Osteoblast (primary cell): ENCODE measurements at regions not wholly inside any gene's neighbourhood (a gene's known extent, or its start where the extent isn't known, plus 50 kb on each side); places are given as distances from the start of the nearest gene placed in this dataset.

Experiments used
- DNase-seq: peaks from one replicate; pipeline ENCODE4 v3.0.0; 2011; ENCODE audit warnings: low spot score, mixed read lengths; ENCODE audit not compliant: insufficient read length; ENCODE audit errors: missing footprints
- H2AFZ ChIP-seq: 2 replicates; pipeline ENCODE4 v1.6.0; 2011; ENCODE audit warnings: mild to moderate bottlenecking, low read length
- H3K27ac ChIP-seq: 2 replicates; pipeline ENCODE4 v1.5.1; 2011; ENCODE audit warnings: mild to moderate bottlenecking, low read depth, low read length, moderate library complexity
- H3K27me3 ChIP-seq: 2 replicates; pipeline ENCODE4 v1.6.0; 2012; ENCODE audit warnings: mild to moderate bottlenecking, control low read depth, inconsistent platforms, low read length, moderate library complexity; ENCODE audit not compliant: insufficient read depth
- H3K36me3 ChIP-seq: 2 replicates; pipeline ENCODE4 v1.5.1; 2011; ENCODE audit warnings: mild to moderate bottlenecking, low read length, control low read depth, moderate library complexity; ENCODE audit not compliant: insufficient read depth
- H3K4me1 ChIP-seq: 2 replicates; pipeline ENCODE4 v1.5.1; 2011; ENCODE audit warnings: mild to moderate bottlenecking, low read length, control low read depth, moderate library complexity; ENCODE audit not compliant: insufficient read depth
- H3K4me2 ChIP-seq: 2 replicates; pipeline ENCODE4 v1.6.0; 2011; ENCODE audit warnings: mild to moderate bottlenecking, low read length; ENCODE audit not compliant: insufficient read depth
- H3K4me3 ChIP-seq: fragments of 200-600 bp; sonication (generic); 3 replicates; pipeline ENCODE4 v1.5.1; 2012; ENCODE audit warnings: mild to moderate bottlenecking, low read length, inconsistent platforms; ENCODE audit not compliant: insufficient read depth
- H3K79me2 ChIP-seq: 2 replicates; pipeline ENCODE4 v1.6.0; 2012; ENCODE audit warnings: mild to moderate bottlenecking, low read length, control low read depth, inconsistent platforms; ENCODE audit not compliant: insufficient read depth
- H3K9me3 ChIP-seq: 2 replicates; pipeline ENCODE4 v1.5.1; 2011; ENCODE audit warnings: low read depth, low read length, control low read depth
- H4K20me1 ChIP-seq: 2 replicates; pipeline ENCODE4 v1.6.0; 2012; ENCODE audit warnings: mild to moderate bottlenecking, low read length, control low read depth; ENCODE audit not compliant: insufficient read depth
- CTCF ChIP-seq: IDR thresholded peaks from 2 replicates; pipeline ENCODE4 v1.5.1; 2011; ENCODE audit warnings: mild to moderate bottlenecking, low read depth, low read length, moderate library complexity; ENCODE audit errors: extremely low read depth

DNA sequence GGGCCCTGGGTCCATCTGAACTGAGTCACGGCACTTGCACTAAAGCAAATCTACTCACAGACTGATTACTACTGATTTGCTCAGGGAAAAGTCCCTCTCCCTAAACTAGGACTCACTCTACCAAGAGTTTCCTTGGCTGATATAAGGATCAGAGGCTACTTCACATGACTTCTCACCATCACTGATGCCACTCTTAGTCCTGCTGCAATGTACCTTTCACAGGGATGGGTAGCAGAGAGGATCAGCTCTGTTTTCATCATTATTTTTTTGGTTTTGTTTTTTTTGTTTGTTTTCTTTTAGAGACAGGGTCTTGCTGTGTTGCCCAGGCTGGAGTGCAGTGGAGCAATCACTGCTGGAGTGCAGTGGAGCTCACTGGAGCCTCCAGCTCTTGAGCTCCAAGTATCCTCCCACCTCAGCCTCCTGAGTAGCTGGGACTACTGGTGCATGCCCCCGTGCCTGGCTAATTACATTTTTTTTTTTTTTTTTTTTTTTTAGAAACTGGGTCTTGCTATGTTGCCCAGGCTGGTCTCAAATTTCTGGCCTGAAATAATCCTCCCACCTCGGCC, 200.6 kb downstream of the JCAD start:
- H2AFZ ChIP-seq = no peak overlapping the region
- H3K27me3 ChIP-seq = peaks cover 20% of the 10 kb centered on the region
- H3K27ac ChIP-seq = no peak overlapping the region
- H3K4me3 ChIP-seq = no peak overlapping the region
- no peak for TF ChIP-seq CTCF
- H4K20me1 ChIP-seq = no peaks in the 10 kb centered on the region
- H3K4me2 ChIP-seq = peak overlapping the region; percentile 67
- H3K36me3 ChIP-seq = no peaks in the 10 kb centered on the region
- no peaks in the 10 kb centered on the region for H3K79me2 ChIP-seq
- DNase-seq = no peak
- H3K4me1 ChIP-seq = peaks cover 43% of the 10 kb centered on the region
- no peaks in the 10 kb centered on the region for H3K9me3 ChIP-seq

- Histone ChIP-seq H3K4me3 (no peak overlapping the region), H3K79me2 (no peaks in the 10 kb centered on the region), H3K4me1 (peaks cover 39% of the 10 kb centered on the region), H3K9me3 (no peaks in the 10 kb centered on the region), H2AFZ (peak overlapping the region; percentile 59), H4K20me1 (no peaks in the 10 kb centered on the region), H3K4me2 (peak overlapping the region; percentile 67), H3K27ac (no peak overlapping the region), H3K36me3 (no peaks in the 10 kb centered on the region), H3K27me3 (peaks cover 21% of the 10 kb centered on the region)
- TF ChIP-seq CTCF = peak; percentile 70
- no peak for DNase-seq
These were observed 201.3 kb downstream of the JCAD start for GRCh38 chr10:29857843-29858701.

DNA sequence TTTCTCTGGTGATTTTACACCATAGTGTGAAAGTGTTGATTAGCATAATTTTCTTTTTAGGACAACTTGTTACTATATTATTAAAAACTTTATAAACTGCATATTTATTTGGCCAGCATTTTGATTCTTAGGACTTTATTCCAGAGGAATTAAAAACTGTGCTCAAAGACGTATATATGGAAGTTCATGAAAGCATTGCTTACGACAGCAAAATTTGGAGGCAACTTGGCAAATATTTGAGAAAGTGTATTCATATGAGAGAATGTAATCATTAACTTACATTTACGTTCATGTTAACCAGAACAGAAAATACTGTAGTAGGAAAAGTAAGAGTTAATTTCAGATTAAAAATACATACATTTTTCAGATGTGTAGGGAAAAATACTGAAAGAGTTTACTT, 203.1 kb downstream of the JCAD start:
- H3K4me2 ChIP-seq = no peak overlapping the region
- peaks cover 23% of the 10 kb centered on the region for H3K4me1 ChIP-seq
- no peak overlapping the region for H3K27ac ChIP-seq
- H2AFZ ChIP-seq = no peak overlapping the region
- TF ChIP-seq CTCF = no peak
- no peak overlapping the region for H3K4me3 ChIP-seq
- peaks cover 30% of the 10 kb centered on the region for H3K27me3 ChIP-seq
- no peak for DNase-seq
- H4K20me1 ChIP-seq = no peaks in the 10 kb centered on the region
- H3K9me3 ChIP-seq = no peaks in the 10 kb centered on the region
- no peaks in the 10 kb centered on the region for H3K36me3 ChIP-seq
- no peaks in the 10 kb centered on the region for H3K79me2 ChIP-seq

DNA sequence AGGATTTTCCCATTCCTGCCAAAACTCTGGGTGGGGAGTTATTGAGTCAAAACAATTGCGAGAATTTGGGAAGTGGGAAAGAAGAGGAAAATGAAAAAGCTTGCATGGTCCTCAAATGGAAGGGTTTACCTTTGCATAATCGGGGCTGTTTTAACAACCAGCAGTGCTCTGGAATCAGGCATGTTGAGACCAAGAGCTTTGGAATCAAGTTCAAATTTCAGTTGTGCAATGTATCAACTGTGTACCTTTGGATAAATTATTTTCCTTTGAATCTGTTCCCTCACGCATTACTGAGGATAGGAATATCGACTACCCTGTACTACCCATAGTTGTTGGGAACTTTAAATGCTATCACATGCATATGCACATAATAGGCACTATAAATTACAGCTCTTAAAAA, 205.5 kb downstream of the JCAD start:
- no peak overlapping the region for H3K27ac ChIP-seq
- H3K36me3 ChIP-seq = no peaks in the 10 kb centered on the region
- TF ChIP-seq CTCF = no peak
- no peaks in the 10 kb centered on the region for H3K9me3 ChIP-seq
- peaks cover 20% of the 10 kb centered on the region for H3K4me1 ChIP-seq
- no peak for DNase-seq
- H3K4me2 ChIP-seq = no peak overlapping the region
- no peaks in the 10 kb centered on the region for H3K79me2 ChIP-seq
- H2AFZ ChIP-seq = no peak overlapping the region
- no peaks in the 10 kb centered on the region for H4K20me1 ChIP-seq
- peaks cover 27% of the 10 kb centered on the region for H3K27me3 ChIP-seq
- no peak overlapping the region for H3K4me3 ChIP-seq
